SK-N-SH (cell line): ENCODE measurements at regions not wholly inside any gene's neighbourhood (a gene's known extent, or its start where the extent isn't known, plus 50 kb on each side); places are given as distances from the start of the nearest gene placed in this dataset.
A peak's percentile ranks its signal among the peaks of the same experiment; 100 is the strongest.

Experiments
- CTCF ChIA-PET: fragments of 300-600, 350-600 bp; formaldehyde crosslinking; extraction: SDS; loops from one replicate; lab custom pipeline; 2021; lab: Yijun Ruan, JAX
- POLR2A ChIA-PET: fragments of 350-600 bp; sonication (Branson Sonifier 250); formaldehyde crosslinking; extraction: SDS; loops from one replicate; lab custom pipeline; 2020; ENCODE audit warnings: antibody characterized with exemption, inconsistent platforms; lab: Yijun Ruan, JAX
- DNase-seq: peaks from one replicate; pipeline ENCODE4 v3.0.0; 2012
- H2AFZ ChIP-seq: fragments of 200-600 bp; sonication (generic); 2 replicates; pipeline ENCODE4 v1.8.1; 2016; ENCODE audit warnings: antibody characterized with exemption, mild to moderate bottlenecking, low read depth
- H3F3A ChIP-seq: fragments of 200-600 bp; sonication (generic); replicated peaks from 2 replicates; pipeline ENCODE3; 2016; ENCODE audit warnings: antibody characterized with exemption, mild to moderate bottlenecking; ENCODE audit not compliant: insufficient read depth
- H3K27ac ChIP-seq, 2 experiments: fragments of 200-500 bp in 1 of 2; fragments of 200-600 bp in 1 of 2; sonication (Bioruptor generic) in 1 of 2; sonication (generic), shearing (Covaris generic) in 1 of 2; 2 replicates each; pipeline versions ENCODE4 v1.5.1 to v1.6.1; 2014 to 2016; ENCODE audit warnings: low read depth in 2 of 2, inconsistent platforms in 1 of 2, low read length in 1 of 2, mild to moderate bottlenecking in 1 of 2, mixed read lengths in 1 of 2
- H3K27me3 ChIP-seq: fragments of 200-600 bp; sonication (generic), shearing (Covaris generic); 2 replicates; pipeline ENCODE4 v1.6.1; 2016; ENCODE audit warnings: mixed run types; ENCODE audit not compliant: insufficient read depth
- H3K36me3 ChIP-seq, 2 experiments: fragments of 200-500 bp in 1 of 2; fragments of 200-600 bp in 1 of 2; sonication (Bioruptor generic) in 1 of 2; sonication (generic) in 1 of 2; replicated peaks in 1 of 2; 2 replicates each; pipeline versions ENCODE3 to v1.5.1; 2014 to 2016; ENCODE audit warnings: low read length in 1 of 2, mild to moderate bottlenecking in 1 of 2; ENCODE audit not compliant: insufficient read depth in 2 of 2, control insufficient read depth in 1 of 2
- H3K4me1 ChIP-seq, 2 experiments: fragments of 200-500 bp in 1 of 2; fragments of 200-600 bp in 1 of 2; sonication (Bioruptor generic) in 1 of 2; sonication (generic), shearing (Covaris generic) in 1 of 2; 2 replicates each; pipeline versions ENCODE4 v1.5.1 to v1.6.1; 2014 to 2016; ENCODE audit warnings: low read depth in 1 of 2, low read length in 1 of 2, mixed run types in 1 of 2; ENCODE audit not compliant: insufficient read depth in 2 of 2, control insufficient read depth in 1 of 2
- H3K4me2 ChIP-seq: fragments of 200-600 bp; sonication (generic), shearing (Covaris generic); 2 replicates; pipeline ENCODE4 v1.6.1; 2017; ENCODE audit warnings: mixed run types
- H3K4me3 ChIP-seq, 2 experiments: fragments of 200-500 bp in 1 of 2; fragments of 200-600 bp in 1 of 2; sonication (Bioruptor generic) in 1 of 2; sonication (generic), shearing (Covaris generic) in 1 of 2; 2 replicates each; pipeline versions ENCODE4 v1.5.1 to v1.8.1; 2014 to 2016; ENCODE audit warnings: low read depth in 2 of 2, inconsistent platforms in 1 of 2, low read length in 1 of 2, mild to moderate bottlenecking in 1 of 2, mixed read lengths in 1 of 2, moderate library complexity in 1 of 2
- H3K79me2 ChIP-seq: fragments of 200-600 bp; sonication (generic); 2 replicates; pipeline ENCODE4 v1.8.1; 2017; ENCODE audit warnings: mild to moderate bottlenecking; ENCODE audit not compliant: insufficient read depth
- H3K9ac ChIP-seq: fragments of 200-600 bp; sonication (generic); 2 replicates; pipeline ENCODE4 v1.6.1; 2017; ENCODE audit warnings: mixed run types
- H3K9me2 ChIP-seq: fragments of 200-600 bp; sonication (generic); 2 replicates; pipeline ENCODE4 v1.6.1; 2017; ENCODE audit warnings: mixed run types
- H3K9me3 ChIP-seq: fragments of 200-600 bp; sonication (generic); 2 replicates; pipeline ENCODE4 v1.6.1; 2017; ENCODE audit warnings: mixed run types, mild to moderate bottlenecking, moderate library complexity
- H4K20me1 ChIP-seq: fragments of 200-600 bp; sonication (generic); 2 replicates; pipeline ENCODE4 v1.6.1; 2017; ENCODE audit warnings: mild to moderate bottlenecking, mixed run types; ENCODE audit not compliant: insufficient read depth
- ELF1 ChIP-seq: IDR thresholded peaks from 2 replicates; pipeline ENCODE4 v1.4.0; 2012
- EP300 ChIP-seq, 2 experiments: IDR thresholded peaks; 2 replicates each; pipeline versions ENCODE4 v1.4.0 to v1.6.1; 2012; ENCODE audit warnings: borderline replicate concordance in 1 of 2, low read depth in 1 of 2, low read length in 1 of 2
- EZH2phosphoT487 ChIP-seq: fragments of 200-600 bp; sonication (generic); IDR thresholded peaks from 2 replicates; pipeline ENCODE4 v1.6.1; 2017; ENCODE audit warnings: low read depth, mixed run types, mild to moderate bottlenecking, antibody characterized with exemption, moderate library complexity, borderline replicate concordance
- FOSL2 ChIP-seq: IDR thresholded peaks from 2 replicates; pipeline ENCODE4 v1.4.0; 2012; ENCODE audit warnings: low read depth, mild to moderate bottlenecking, moderate library complexity, borderline replicate concordance
- FOXM1 ChIP-seq: IDR thresholded peaks from 2 replicates; pipeline ENCODE4 v1.4.0; 2012; ENCODE audit warnings: low read depth, mild to moderate bottlenecking
- GABPA ChIP-seq: IDR thresholded peaks from 2 replicates; pipeline ENCODE4 v1.4.0; 2012; ENCODE audit warnings: low read depth, mild to moderate bottlenecking
- GATA2 ChIP-seq: sonication (generic); formaldehyde crosslinking; IDR thresholded peaks from 2 replicates; pipeline ENCODE4 v1.5.0; 2020; ENCODE audit warnings: mild to moderate bottlenecking, missing genetic modification reagents
- IRF3 ChIP-seq: fragments of 150-350 bp; IDR thresholded peaks from 2 replicates; pipeline ENCODE4 v1.6.1; 2016; ENCODE audit warnings: mild to moderate bottlenecking, low read depth, low read length
- JUND ChIP-seq: IDR thresholded peaks from 2 replicates; pipeline ENCODE4 v1.4.0; 2012
- MEF2A ChIP-seq: IDR thresholded peaks from 2 replicates; pipeline ENCODE4 v1.4.0; 2012; ENCODE audit warnings: low read depth, borderline replicate concordance
- MXI1 ChIP-seq: IDR thresholded peaks from 2 replicates; pipeline ENCODE4 v1.6.1; 2012; ENCODE audit warnings: mild to moderate bottlenecking, low read depth, low read length, improper control_type of control experiment
- PBX3 ChIP-seq: IDR thresholded peaks from 2 replicates; pipeline ENCODE4; 2012
- RAD21 ChIP-seq: IDR thresholded peaks from 2 replicates; pipeline ENCODE4 v1.6.1; 2012; ENCODE audit warnings: mild to moderate bottlenecking, low read length
- RCOR1 ChIP-seq: fragments of 150-350 bp; IDR thresholded peaks from 2 replicates; pipeline ENCODE4 v1.6.1; 2017; ENCODE audit warnings: antibody characterized with exemption, low read length
- RFX5 ChIP-seq: IDR thresholded peaks from 2 replicates; pipeline ENCODE4 v1.6.1; 2012; ENCODE audit warnings: mild to moderate bottlenecking, improper control_type of control experiment, low read length
- SIN3A ChIP-seq: IDR thresholded peaks from 2 replicates; pipeline ENCODE4 v1.6.1; 2012; ENCODE audit warnings: low read depth, mild to moderate bottlenecking, low read length, moderate library complexity, borderline replicate concordance
- SMC3 ChIP-seq: IDR thresholded peaks from 2 replicates; pipeline ENCODE4 v1.6.1; 2012; ENCODE audit warnings: low read depth, low read length, improper control_type of control experiment
- TCF12 ChIP-seq: IDR thresholded peaks from 2 replicates; pipeline ENCODE4 v1.4.0; 2012
- YY1 ChIP-seq: IDR thresholded peaks from 2 replicates; pipeline ENCODE4 v1.4.0; 2012; ENCODE audit warnings: low read depth, mild to moderate bottlenecking
- WGBS: methylation state at CpG from one replicate; pipeline ENCODE4 v1.1.6; 2017; ENCODE audit warnings: low lambda C conversion rate; 5-methylcytosine and 5-hydroxymethylcytosine counted together
- TF ChIP-seq, protein P1 (sequence below): IDR thresholded peaks from 2 replicates; pipeline ENCODE4 v1.4.0; 2012; ENCODE audit warnings: low read depth, borderline replicate concordance
- TF ChIP-seq, protein P2 (sequence below): IDR thresholded peaks from 2 replicates; pipeline ENCODE4 v1.4.0; 2012; ENCODE audit warnings: low read depth
- TF ChIP-seq, protein P3 (sequence below): IDR thresholded peaks from 2 replicates; pipeline ENCODE4 v1.6.1; 2012; ENCODE audit warnings: mild to moderate bottlenecking, low read depth, low read length, moderate library complexity

GRCh38 chr1:8205771-8206170, 112.1 kb upstream of the SLC45A1 start:
- Histone ChIP-seq H2AFZ (no peak overlapping the region), H3K4me1 (peaks cover 3 to 5% of the 10 kb centered on the region in 2 experiments; a peak in 2 of 4 replicates), H3K9ac (no peak overlapping the region), H4K20me1 (no peaks in the 10 kb centered on the region), H3K27ac (no peak overlapping the region), H3F3A (peaks cover 10% of the 10 kb centered on the region), H3K36me3 (no peaks in the 10 kb centered on the region), H3K79me2 (no peaks in the 10 kb centered on the region), H3K27me3 (no peaks in the 10 kb centered on the region), H3K9me2 (no peaks in the 10 kb centered on the region), H3K4me3 (no peak overlapping the region), H3K4me2 (no peak overlapping the region), H3K9me3 (no peaks in the 10 kb centered on the region)
- 96% methylated on average over 10 of the region's 10 CpGs for WGBS
- POLR2A ChIA-PET: no interaction called here
- DNase-seq: no peak
- TF ChIP-seq GABPA: no peak
- TF ChIP-seq RFX5: no peak
- TF ChIP-seq MEF2A: no peak
- TF ChIP-seq TCF12: no peak
- TF ChIP-seq JUND: no peak
- TF ChIP-seq SMC3: no peak
- no peak for TF ChIP-seq FOSL2
- no peak for TF ChIP-seq ELF1
- no peak for TF ChIP-seq RCOR1
- CTCF ChIA-PET: no interaction called here

- peak overlapping the region; percentile 29; the same call in 1 of the 2 replicates for H2AFZ ChIP-seq
- H3K27ac ChIP-seq: peak overlapping the region; percentile 26 to 64; a peak in 2 of 4 replicates
- no peaks in the 10 kb centered on the region for H3K9me2 ChIP-seq
- WGBS: 61% methylated on average over 2 of the region's 2 CpGs
- H3K4me1 ChIP-seq: peaks cover 3 to 5% of the 10 kb centered on the region in 2 experiments; a peak in 2 of 4 replicates
- H3K4me3 ChIP-seq: no peak overlapping the region
- no peak overlapping the region for H3K4me2 ChIP-seq
- ChIA-PET POLR2A (no interaction called here), CTCF (no interaction called here)
- no peaks in the 10 kb centered on the region for H4K20me1 ChIP-seq
- no peaks in the 10 kb centered on the region for H3K36me3 ChIP-seq
- H3K79me2 ChIP-seq: no peaks in the 10 kb centered on the region
- TF ChIP-seq EP300 (IDR thresholded peaks at IDR 0.05; ENCODE audit: borderline replicate concordance in 1 of 2, low read depth in 1 of 2, low read length in 1 of 2): peak; percentile 23 to 56; a peak in 1 of 4 replicates
- no peak for TF ChIP-seq EZH2phosphoT487
- TF ChIP-seq YY1: no peak
- TF ChIP-seq PBX3: peak; percentile 44
- TF ChIP-seq, protein P1, sequence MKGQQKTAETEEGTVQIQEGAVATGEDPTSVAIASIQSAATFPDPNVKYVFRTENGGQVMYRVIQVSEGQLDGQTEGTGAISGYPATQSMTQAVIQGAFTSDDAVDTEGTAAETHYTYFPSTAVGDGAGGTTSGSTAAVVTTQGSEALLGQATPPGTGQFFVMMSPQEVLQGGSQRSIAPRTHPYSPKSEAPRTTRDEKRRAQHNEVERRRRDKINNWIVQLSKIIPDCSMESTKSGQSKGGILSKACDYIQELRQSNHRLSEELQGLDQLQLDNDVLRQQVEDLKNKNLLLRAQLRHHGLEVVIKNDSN: no peak
- peak; percentile 87 for TF ChIP-seq TCF12
- TF ChIP-seq, protein P2, sequence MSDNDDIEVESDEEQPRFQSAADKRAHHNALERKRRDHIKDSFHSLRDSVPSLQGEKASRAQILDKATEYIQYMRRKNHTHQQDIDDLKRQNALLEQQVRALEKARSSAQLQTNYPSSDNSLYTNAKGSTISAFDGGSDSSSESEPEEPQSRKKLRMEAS: no peak
- TF ChIP-seq, protein P3, sequence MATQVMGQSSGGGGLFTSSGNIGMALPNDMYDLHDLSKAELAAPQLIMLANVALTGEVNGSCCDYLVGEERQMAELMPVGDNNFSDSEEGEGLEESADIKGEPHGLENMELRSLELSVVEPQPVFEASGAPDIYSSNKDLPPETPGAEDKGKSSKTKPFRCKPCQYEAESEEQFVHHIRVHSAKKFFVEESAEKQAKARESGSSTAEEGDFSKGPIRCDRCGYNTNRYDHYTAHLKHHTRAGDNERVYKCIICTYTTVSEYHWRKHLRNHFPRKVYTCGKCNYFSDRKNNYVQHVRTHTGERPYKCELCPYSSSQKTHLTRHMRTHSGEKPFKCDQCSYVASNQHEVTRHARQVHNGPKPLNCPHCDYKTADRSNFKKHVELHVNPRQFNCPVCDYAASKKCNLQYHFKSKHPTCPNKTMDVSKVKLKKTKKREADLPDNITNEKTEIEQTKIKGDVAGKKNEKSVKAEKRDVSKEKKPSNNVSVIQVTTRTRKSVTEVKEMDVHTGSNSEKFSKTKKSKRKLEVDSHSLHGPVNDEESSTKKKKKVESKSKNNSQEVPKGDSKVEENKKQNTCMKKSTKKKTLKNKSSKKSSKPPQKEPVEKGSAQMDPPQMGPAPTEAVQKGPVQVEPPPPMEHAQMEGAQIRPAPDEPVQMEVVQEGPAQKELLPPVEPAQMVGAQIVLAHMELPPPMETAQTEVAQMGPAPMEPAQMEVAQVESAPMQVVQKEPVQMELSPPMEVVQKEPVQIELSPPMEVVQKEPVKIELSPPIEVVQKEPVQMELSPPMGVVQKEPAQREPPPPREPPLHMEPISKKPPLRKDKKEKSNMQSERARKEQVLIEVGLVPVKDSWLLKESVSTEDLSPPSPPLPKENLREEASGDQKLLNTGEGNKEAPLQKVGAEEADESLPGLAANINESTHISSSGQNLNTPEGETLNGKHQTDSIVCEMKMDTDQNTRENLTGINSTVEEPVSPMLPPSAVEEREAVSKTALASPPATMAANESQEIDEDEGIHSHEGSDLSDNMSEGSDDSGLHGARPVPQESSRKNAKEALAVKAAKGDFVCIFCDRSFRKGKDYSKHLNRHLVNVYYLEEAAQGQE: 0 out of 2 replicates have a peak, but pooled peaks have one; percentile 8
- TF ChIP-seq MXI1: no peak
- TF ChIP-seq SIN3A: no peak
- TF ChIP-seq RAD21: no peak
- no peak for TF ChIP-seq JUND
- no peak for TF ChIP-seq IRF3
- TF ChIP-seq GATA2: no peak
- TF ChIP-seq FOXM1: no peak
- DNase-seq: no peak
- H3K9me3 ChIP-seq: no peaks in the 10 kb centered on the region
- no peak overlapping the region for H3K9ac ChIP-seq
- H3K27me3 ChIP-seq: no peaks in the 10 kb centered on the region
- peaks cover 10% of the 10 kb centered on the region for H3F3A ChIP-seq
Observed at GRCh38 chr1:8204826-8205225, 113.1 kb upstream of the SLC45A1 start.
